Nephron (organoid): ENCODE measurements at regions not wholly inside any gene's neighbourhood (a gene's known extent, or its start where the extent isn't known, plus 50 kb on each side); places are given as distances from the start of the nearest gene placed in this dataset.

Experiments used
- H3K27ac Mint-ChIP-seq, 3 experiments: 2 replicates each; pipeline ENCODE4 v1.8.0; 2020; ENCODE audit warnings: mixed read lengths in 3 of 3, mild to moderate bottlenecking in 2 of 3, moderate library complexity in 1 of 3
- H3K27me3 Mint-ChIP-seq: 2 replicates; pipeline ENCODE4 v1.8.0; 2021; ENCODE audit warnings: low read depth, mild to moderate bottlenecking, moderate library complexity, mixed read lengths
- H3K36me3 Mint-ChIP-seq: 2 replicates; pipeline ENCODE4 v1.8.0; 2020; ENCODE audit warnings: low read depth, mixed read lengths
- H3K4me1 Mint-ChIP-seq: 2 replicates; pipeline ENCODE4 v1.8.0; 2020; ENCODE audit warnings: mixed read lengths
- H3K4me3 Mint-ChIP-seq, 3 experiments: 2 replicates each; pipeline ENCODE4 v1.8.0; 2020; ENCODE audit warnings: mild to moderate bottlenecking in 3 of 3, mixed read lengths in 3 of 3, moderate library complexity in 2 of 3
- H3K9me3 Mint-ChIP-seq: 2 replicates; pipeline ENCODE4 v1.8.0; 2020; ENCODE audit warnings: mixed read lengths
- CTCF ChIP-seq, 3 experiments: fragments of 200-600 bp; sonication (generic); IDR thresholded peaks; one replicate each; pipeline ENCODE4 v1.5.0; 2021; ENCODE audit warnings: antibody characterized with exemption in 3 of 3; ENCODE audit not compliant: unreplicated experiment in 3 of 3

GRCh38 chr14:97458255-97458654 lies 661.1 kb downstream of the VRK1 start:
- peaks cover 17% of the 10 kb centered on the region for H3K4me1 Mint-ChIP-seq
- H3K9me3 Mint-ChIP-seq = peaks cover 7% of the 10 kb centered on the region
- peaks cover 29% of the 10 kb centered on the region for H3K27me3 Mint-ChIP-seq
- no peak for TF ChIP-seq CTCF (IDR thresholded peaks at IDR 0.05; ENCODE audit: unreplicated experiment in 3 of 3)
- H3K36me3 Mint-ChIP-seq = no peaks in the 10 kb centered on the region
- H3K27ac Mint-ChIP-seq = peak overlapping the region in 2 of 3 experiments; percentile 3 to 26
- peak overlapping the region; percentile 75 to 83 (median 79) for H3K4me3 Mint-ChIP-seq

- Mint-ChIP-seq H3K4me3 (peak overlapping the region; percentile 75 to 83 (median 79)), H3K4me1 (peaks cover 17% of the 10 kb centered on the region), H3K9me3 (peaks cover 7% of the 10 kb centered on the region), H3K27me3 (peaks cover 29% of the 10 kb centered on the region), H3K27ac (peak overlapping the region in 2 of 3 experiments; percentile 50 to 79), H3K36me3 (no peaks in the 10 kb centered on the region)
- no peak for TF ChIP-seq CTCF (IDR thresholded peaks at IDR 0.05; ENCODE audit: unreplicated experiment in 3 of 3)
Measured at GRCh38 chr14:97458661-97459579, 661.7 kb downstream of the VRK1 start.

GRCh38 chr14:97462081-97462480 lies 664.9 kb downstream of the VRK1 start:
- TF ChIP-seq CTCF (IDR thresholded peaks at IDR 0.05; ENCODE audit: unreplicated experiment in 3 of 3) = no peak
- Mint-ChIP-seq H3K4me3 (no peak overlapping the region), H3K9me3 (peaks cover 7% of the 10 kb centered on the region), H3K27me3 (peaks cover 25% of the 10 kb centered on the region), H3K4me1 (peaks cover 17% of the 10 kb centered on the region), H3K36me3 (no peaks in the 10 kb centered on the region), H3K27ac (no peak overlapping the region)

- peaks cover 6% of the 10 kb centered on the region for H3K27me3 Mint-ChIP-seq
Measured at GRCh38 chr14:97468220-97468619, 671.0 kb downstream of the VRK1 start.

GRCh38 chr14:97477353-97477752 lies 680.2 kb downstream of the VRK1 start:
- TF ChIP-seq CTCF (IDR thresholded peaks at IDR 0.05; ENCODE audit: unreplicated experiment in 3 of 3) = no peak
- no peaks in the 10 kb centered on the region for H3K9me3 Mint-ChIP-seq

More at GRCh38 chr14:97468220-97468619, 671.0 kb downstream of the VRK1 start:
- Mint-ChIP-seq H3K9me3 (no peaks in the 10 kb centered on the region), H3K27ac (no peak overlapping the region), H3K4me1 (no peaks in the 10 kb centered on the region), H3K36me3 (no peaks in the 10 kb centered on the region), H3K4me3 (no peak overlapping the region)
- TF ChIP-seq CTCF (IDR thresholded peaks at IDR 0.05; ENCODE audit: unreplicated experiment in 3 of 3) = no peak

More at GRCh38 chr14:97477353-97477752, 680.2 kb downstream of the VRK1 start:
- H3K4me3 Mint-ChIP-seq = no peak overlapping the region
- peaks cover 13% of the 10 kb centered on the region for H3K27me3 Mint-ChIP-seq
- H3K4me1 Mint-ChIP-seq = no peaks in the 10 kb centered on the region
- no peak overlapping the region for H3K27ac Mint-ChIP-seq
- H3K36me3 Mint-ChIP-seq = no peaks in the 10 kb centered on the region
